ENCODE measurements at regions not wholly inside any gene's neighbourhood (a gene's known extent, or its start where the extent isn't known, plus 50 kb on each side); places are given as distances from the start of the nearest gene placed in this dataset.

GRCh38 chr4:96263291-96263690, 423.4 kb downstream of the PDHA2 start:
- H3K4me1 Mint-ChIP-seq (ENCODE audit: low read depth) = no peaks in the 10 kb centered on the region
- DNase-seq = no peak
- H3K9me3 Mint-ChIP-seq = peaks cover 40% of the 10 kb centered on the region
- H3K4me3 Mint-ChIP-seq = no peak overlapping the region
- TF ChIP-seq CTCF (IDR thresholded peaks at IDR 0.05) = no peak
- no peaks in the 10 kb centered on the region for H3K27me3 Mint-ChIP-seq (ENCODE audit: insufficient read depth)
- no peak overlapping the region for H3K27ac Mint-ChIP-seq
- H3K36me3 Mint-ChIP-seq (ENCODE audit: low read depth) = no peaks in the 10 kb centered on the region

- Mint-ChIP-seq H3K27ac (no peak overlapping the region), H3K4me1 (ENCODE audit: low read depth) (no peaks in the 10 kb centered on the region), H3K36me3 (ENCODE audit: low read depth) (no peaks in the 10 kb centered on the region), H3K9me3 (peaks cover 29% of the 10 kb centered on the region), H3K4me3 (no peak overlapping the region), H3K27me3 (ENCODE audit: insufficient read depth) (no peaks in the 10 kb centered on the region)
- no peak for DNase-seq
- TF ChIP-seq CTCF (IDR thresholded peaks at IDR 0.05) = no peak
These were observed 425.1 kb downstream of the PDHA2 start for GRCh38 chr4:96264941-96265463.

- peaks cover 17% of the 10 kb centered on the region for H3K9me3 Mint-ChIP-seq
- no peak overlapping the region for H3K4me3 Mint-ChIP-seq
- H3K27me3 Mint-ChIP-seq (ENCODE audit: insufficient read depth) = no peaks in the 10 kb centered on the region
- TF ChIP-seq CTCF (IDR thresholded peaks at IDR 0.05) = no peak
- no peaks in the 10 kb centered on the region for H3K4me1 Mint-ChIP-seq (ENCODE audit: low read depth)
- H3K27ac Mint-ChIP-seq = no peak overlapping the region
- no peaks in the 10 kb centered on the region for H3K36me3 Mint-ChIP-seq (ENCODE audit: low read depth)
- DNase-seq = no peak
These were observed 453.9 kb downstream of the PDHA2 start for GRCh38 chr4:96293806-96294205.

- peaks cover 18% of the 10 kb centered on the region for H3K9me3 Mint-ChIP-seq
These were observed 455.3 kb downstream of the PDHA2 start for GRCh38 chr4:96295143-96295741.

GRCh38 chr4:96301715-96302114, 461.8 kb downstream of the PDHA2 start:
- Mint-ChIP-seq H3K4me3 (no peak overlapping the region), H3K27me3 (ENCODE audit: insufficient read depth) (no peaks in the 10 kb centered on the region), H3K27ac (no peak overlapping the region), H3K9me3 (peaks cover 11% of the 10 kb centered on the region), H3K4me1 (ENCODE audit: low read depth) (no peaks in the 10 kb centered on the region), H3K36me3 (ENCODE audit: low read depth) (no peaks in the 10 kb centered on the region)
- TF ChIP-seq CTCF (IDR thresholded peaks at IDR 0.05) = no peak
- no peak for DNase-seq

More at GRCh38 chr4:96295143-96295741, 455.3 kb downstream of the PDHA2 start:
- Mint-ChIP-seq H3K4me1 (ENCODE audit: low read depth) (no peaks in the 10 kb centered on the region), H3K36me3 (ENCODE audit: low read depth) (no peaks in the 10 kb centered on the region), H3K27me3 (ENCODE audit: insufficient read depth) (no peaks in the 10 kb centered on the region), H3K4me3 (no peak overlapping the region), H3K27ac (no peak overlapping the region)
- no peak for DNase-seq
- TF ChIP-seq CTCF (IDR thresholded peaks at IDR 0.05) = no peak
